ENCODE measurements at regions not wholly inside any gene's neighbourhood (a gene's known extent, or its start where the extent isn't known, plus 50 kb on each side); places are given as distances from the start of the nearest gene placed in this dataset.

GRCh38 chr2:149954981-149955600, 367.5 kb upstream of the MMADHC start:
- TF ChIP-seq POLR2AphosphoS5 (IDR thresholded peaks at IDR 0.05; ENCODE audit: low read depth, low read length) (no peak), POLR2A (IDR thresholded peaks at IDR 0.05; ENCODE audit: low read depth, low read length) (no peak)
